IPS DF 6.9 (cell line): ENCODE measurements at regions not wholly inside any gene's neighbourhood (a gene's known extent, or its start where the extent isn't known, plus 50 kb on each side); places are given as distances from the start of the nearest gene placed in this dataset.

Experiments used
- DNase-seq: peaks from one replicate; pipeline ENCODE4 v3.0.0-alpha.2; 2013; ENCODE audit warnings: low read depth, low spot score
- H3K27ac ChIP-seq: one replicate; pipeline ENCODE4 v1.5.1; 2013; ENCODE audit warnings: low read length, control low read depth
- H3K27me3 ChIP-seq: 2 replicates; pipeline ENCODE4 v1.6.1; 2013; ENCODE audit warnings: mild to moderate bottlenecking, low read length; ENCODE audit not compliant: control insufficient read depth, insufficient read depth
- H3K36me3 ChIP-seq: 2 replicates; pipeline ENCODE4 v1.6.1; 2013; ENCODE audit warnings: low read length; ENCODE audit not compliant: control insufficient read depth, insufficient read depth
- H3K4me1 ChIP-seq: 2 replicates; pipeline ENCODE4 v1.6.1; 2013; ENCODE audit warnings: low read length; ENCODE audit not compliant: control insufficient read depth, insufficient read depth
- H3K4me3 ChIP-seq: 2 replicates; pipeline ENCODE4 v1.5.1; 2013; ENCODE audit warnings: mild to moderate bottlenecking, low read length
- H3K9me3 ChIP-seq: 2 replicates; pipeline ENCODE4 v1.6.1; 2013; ENCODE audit warnings: low read length, inconsistent platforms; ENCODE audit not compliant: control insufficient read depth, insufficient read depth
- WGBS: extraction: QIAGEN DNeasy Blood & Tissue Kit; methylation state at CpG from one replicate; pipeline ENCODE4 v1.1.7; 2013; ENCODE audit warnings: mixed read lengths, missing lambda C conversion rate; ENCODE audit not compliant: insufficient read length, insufficient coverage; 5-methylcytosine and 5-hydroxymethylcytosine counted together

- H3K27ac ChIP-seq = no peak overlapping the region
- no peaks in the 10 kb centered on the region for H3K27me3 ChIP-seq
- H3K4me1 ChIP-seq = no peaks in the 10 kb centered on the region
- WGBS = no CpG with 5 or more reads among the region's 3 CpGs
- no peak for DNase-seq
- H3K36me3 ChIP-seq = no peaks in the 10 kb centered on the region
- no peaks in the 10 kb centered on the region for H3K9me3 ChIP-seq
- H3K4me3 ChIP-seq = no peak overlapping the region
Observed at GRCh38 chr18:61019338-61020301, 313.6 kb upstream of the CDH20 start.

DNA sequence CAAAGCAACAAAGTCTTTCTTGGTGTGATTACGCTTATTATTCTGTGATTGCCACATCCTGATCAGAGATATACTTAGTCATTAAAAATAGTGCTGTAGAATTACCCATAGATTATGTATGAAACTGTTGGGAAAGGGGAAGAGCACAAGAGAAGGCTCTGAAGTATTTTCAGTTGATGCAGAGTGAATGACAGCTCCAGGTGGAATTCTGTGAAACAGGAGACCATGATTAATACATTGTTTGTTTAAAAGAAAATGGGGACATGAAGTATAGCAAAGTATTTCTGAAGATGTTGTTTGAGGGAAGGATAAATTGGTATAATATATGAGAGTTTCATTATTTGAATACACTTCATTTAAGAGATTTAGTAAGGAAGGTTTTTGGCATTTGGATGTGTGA, 307.6 kb upstream of the CDH20 start:
- H3K9me3 ChIP-seq = no peaks in the 10 kb centered on the region
- WGBS = no CpG with 5 or more reads among the region's 1 CpG

GRCh38 chr18:61031626-61032025, 301.6 kb upstream of the CDH20 start:
- H3K27me3 ChIP-seq = no peaks in the 10 kb centered on the region

More for the DNA sequence above, 307.6 kb upstream of the CDH20 start:
- no peak for DNase-seq
- no peaks in the 10 kb centered on the region for H3K4me1 ChIP-seq
- H3K27me3 ChIP-seq = no peaks in the 10 kb centered on the region
- H3K36me3 ChIP-seq = no peaks in the 10 kb centered on the region
- no peak overlapping the region for H3K4me3 ChIP-seq
- H3K27ac ChIP-seq = no peak overlapping the region

GRCh38 chr18:61034580-61034979, 298.6 kb upstream of the CDH20 start:
- Histone ChIP-seq H3K27ac (no peak overlapping the region), H3K27me3 (no peaks in the 10 kb centered on the region), H3K9me3 (no peaks in the 10 kb centered on the region), H3K36me3 (no peaks in the 10 kb centered on the region), H3K4me1 (no peaks in the 10 kb centered on the region), H3K4me3 (no peak overlapping the region)
- no peak for DNase-seq
- WGBS = no CpG with 5 or more reads among the region's 2 CpGs

More at GRCh38 chr18:61031626-61032025, 301.6 kb upstream of the CDH20 start:
- Histone ChIP-seq H3K4me3 (no peak overlapping the region), H3K36me3 (no peaks in the 10 kb centered on the region), H3K27ac (no peak overlapping the region), H3K4me1 (no peaks in the 10 kb centered on the region), H3K9me3 (no peaks in the 10 kb centered on the region)
- DNase-seq = no peak
- no CpG with 5 or more reads among the region's 2 CpGs for WGBS

DNA sequence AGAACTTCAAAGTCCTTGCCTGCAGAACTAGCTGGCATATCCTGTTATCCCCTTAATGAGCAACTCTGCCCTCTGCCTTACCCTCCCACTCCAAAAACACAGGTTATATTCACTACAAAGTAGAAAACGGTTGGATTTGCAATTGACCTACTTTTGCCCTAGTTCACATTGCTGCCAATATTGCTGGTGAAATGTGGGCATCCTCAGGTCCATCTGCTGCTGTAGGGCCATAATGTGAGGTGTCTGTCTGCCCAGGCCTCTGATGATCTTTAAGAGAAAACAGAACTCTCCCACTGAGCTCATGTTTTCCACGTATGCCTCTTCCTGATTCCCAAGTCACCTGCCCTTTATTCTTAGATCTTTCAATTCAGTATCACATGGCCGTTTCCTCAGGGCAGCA, 294.0 kb upstream of the CDH20 start:
- Histone ChIP-seq H3K27me3 (no peaks in the 10 kb centered on the region), H3K4me3 (no peak overlapping the region), H3K36me3 (no peaks in the 10 kb centered on the region), H3K9me3 (no peaks in the 10 kb centered on the region), H3K4me1 (no peaks in the 10 kb centered on the region), H3K27ac (no peak overlapping the region)
- no CpG with 5 or more reads among the region's 3 CpGs for WGBS
- DNase-seq = no peak

- no peaks in the 10 kb centered on the region for H3K27me3 ChIP-seq
- DNase-seq = no peak
- H3K9me3 ChIP-seq = no peaks in the 10 kb centered on the region
- no CpG with 5 or more reads among the region's 5 CpGs for WGBS
- no peaks in the 10 kb centered on the region for H3K4me1 ChIP-seq
- no peak overlapping the region for H3K4me3 ChIP-seq
- no peak overlapping the region for H3K27ac ChIP-seq
- H3K36me3 ChIP-seq = no peaks in the 10 kb centered on the region
Observed at GRCh38 chr18:61047794-61048193, 285.4 kb upstream of the CDH20 start.

- no peak overlapping the region for H3K4me3 ChIP-seq
- H3K36me3 ChIP-seq = no peaks in the 10 kb centered on the region
- H3K27me3 ChIP-seq = no peaks in the 10 kb centered on the region
- H3K27ac ChIP-seq = no peak overlapping the region
- no CpG with 5 or more reads among the region's 2 CpGs for WGBS
- no peaks in the 10 kb centered on the region for H3K9me3 ChIP-seq
- H3K4me1 ChIP-seq = no peaks in the 10 kb centered on the region
- no peak for DNase-seq
Observed at GRCh38 chr18:61057443-61057842, 275.8 kb upstream of the CDH20 start.

GRCh38 chr18:61062258-61062657, 271.0 kb upstream of the CDH20 start:
- Histone ChIP-seq H3K36me3 (no peaks in the 10 kb centered on the region), H3K27me3 (no peaks in the 10 kb centered on the region), H3K4me3 (no peak overlapping the region), H3K9me3 (no peaks in the 10 kb centered on the region), H3K4me1 (no peaks in the 10 kb centered on the region), H3K27ac (no peak overlapping the region)
- no CpG with 5 or more reads among the region's 2 CpGs for WGBS
- no peak for DNase-seq

GRCh38 chr18:61064911-61065310, 268.3 kb upstream of the CDH20 start:
- no peak for DNase-seq

GRCh38 chr18:61076986-61077385, 256.2 kb upstream of the CDH20 start:
- H3K27me3 ChIP-seq = no peaks in the 10 kb centered on the region
- WGBS = no CpG with 5 or more reads among the region's 2 CpGs

More at GRCh38 chr18:61064911-61065310, 268.3 kb upstream of the CDH20 start:
- Histone ChIP-seq H3K4me3 (no peak overlapping the region), H3K4me1 (no peaks in the 10 kb centered on the region), H3K27me3 (no peaks in the 10 kb centered on the region), H3K36me3 (no peaks in the 10 kb centered on the region), H3K27ac (no peak overlapping the region), H3K9me3 (no peaks in the 10 kb centered on the region)

GRCh38 chr18:61079714-61080113, 253.5 kb upstream of the CDH20 start:
- no peak for DNase-seq
- H3K36me3 ChIP-seq = no peaks in the 10 kb centered on the region
- H3K27ac ChIP-seq = no peak overlapping the region
- H3K9me3 ChIP-seq = no peaks in the 10 kb centered on the region
- H3K27me3 ChIP-seq = no peaks in the 10 kb centered on the region
- H3K4me1 ChIP-seq = no peaks in the 10 kb centered on the region
- H3K4me3 ChIP-seq = no peak overlapping the region
- no CpG with 5 or more reads among the region's 3 CpGs for WGBS

More at GRCh38 chr18:61076986-61077385, 256.2 kb upstream of the CDH20 start:
- H3K36me3 ChIP-seq = no peaks in the 10 kb centered on the region
- H3K9me3 ChIP-seq = no peaks in the 10 kb centered on the region
- H3K4me1 ChIP-seq = no peaks in the 10 kb centered on the region
- DNase-seq = no peak
- no peak overlapping the region for H3K4me3 ChIP-seq
- no peak overlapping the region for H3K27ac ChIP-seq
